Inflammatory macrophage treated with lipopolysaccharide for 4 hours (primary cell): ENCODE measurements at regions not wholly inside any gene's neighbourhood (a gene's known extent, or its start where the extent isn't known, plus 50 kb on each side); places are given as distances from the start of the nearest gene placed in this dataset.

Source experiments
- DNase-seq: peaks from one replicate; pipeline ENCODE4 v3.0.0-alpha.2; 2020

DNA sequence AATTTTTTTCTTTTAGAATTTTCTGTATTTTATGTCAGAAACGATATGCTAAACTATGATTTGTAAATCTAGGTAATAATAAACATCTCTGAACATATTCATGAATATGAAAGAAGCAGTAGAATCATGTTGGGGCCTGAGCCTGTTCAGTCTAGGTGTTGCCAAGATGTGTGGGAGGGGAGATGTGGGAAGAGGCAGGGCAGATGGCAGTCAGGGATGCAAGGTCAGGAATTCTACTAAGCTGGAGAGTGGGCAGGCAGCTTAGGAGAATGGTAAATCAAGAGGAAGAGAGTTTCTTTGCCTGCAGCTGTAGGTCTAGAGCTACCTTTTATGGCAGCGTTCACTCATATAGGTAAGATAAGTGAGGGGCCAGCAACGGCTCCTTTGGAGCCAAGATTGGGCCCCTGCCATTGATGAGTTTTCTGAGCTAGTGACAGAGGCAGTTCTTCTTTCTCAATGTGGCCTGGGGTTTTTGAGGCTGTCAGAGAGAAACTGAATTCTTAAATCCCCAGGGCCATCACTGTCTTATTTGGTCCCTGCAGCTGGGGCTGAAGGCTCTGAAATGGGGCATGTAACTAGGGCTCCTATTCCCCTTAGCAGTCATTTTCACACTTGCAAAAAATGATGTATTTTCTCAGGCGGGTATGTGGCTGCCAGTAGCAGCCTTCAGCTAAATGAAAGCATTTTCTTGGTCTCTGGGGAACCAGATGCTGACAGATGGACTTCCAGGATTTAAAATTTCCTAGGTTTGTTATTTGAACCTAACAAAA lies 232.8 kb downstream of the PIK3C3 start:
- DNase-seq = no peak

DNA sequence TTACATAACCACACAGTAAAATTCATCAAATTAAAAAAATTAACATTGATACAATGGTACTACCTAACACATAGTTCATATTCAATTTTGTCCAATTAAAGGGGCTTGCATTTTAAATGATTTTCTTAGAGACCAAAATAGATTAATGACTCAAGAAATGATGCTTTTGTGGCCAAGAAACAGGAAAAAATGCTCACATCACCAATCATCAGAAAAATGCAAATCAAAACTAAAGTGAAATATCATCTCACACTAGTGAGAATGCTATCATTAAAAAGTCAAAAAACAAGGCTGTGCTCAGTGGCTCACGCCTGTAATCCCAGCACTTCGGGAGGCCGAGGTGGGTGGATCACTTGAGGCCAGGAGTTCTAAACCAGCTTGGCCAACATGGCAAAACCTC lies 235.6 kb downstream of the PIK3C3 start:
- no peak for DNase-seq

DNA sequence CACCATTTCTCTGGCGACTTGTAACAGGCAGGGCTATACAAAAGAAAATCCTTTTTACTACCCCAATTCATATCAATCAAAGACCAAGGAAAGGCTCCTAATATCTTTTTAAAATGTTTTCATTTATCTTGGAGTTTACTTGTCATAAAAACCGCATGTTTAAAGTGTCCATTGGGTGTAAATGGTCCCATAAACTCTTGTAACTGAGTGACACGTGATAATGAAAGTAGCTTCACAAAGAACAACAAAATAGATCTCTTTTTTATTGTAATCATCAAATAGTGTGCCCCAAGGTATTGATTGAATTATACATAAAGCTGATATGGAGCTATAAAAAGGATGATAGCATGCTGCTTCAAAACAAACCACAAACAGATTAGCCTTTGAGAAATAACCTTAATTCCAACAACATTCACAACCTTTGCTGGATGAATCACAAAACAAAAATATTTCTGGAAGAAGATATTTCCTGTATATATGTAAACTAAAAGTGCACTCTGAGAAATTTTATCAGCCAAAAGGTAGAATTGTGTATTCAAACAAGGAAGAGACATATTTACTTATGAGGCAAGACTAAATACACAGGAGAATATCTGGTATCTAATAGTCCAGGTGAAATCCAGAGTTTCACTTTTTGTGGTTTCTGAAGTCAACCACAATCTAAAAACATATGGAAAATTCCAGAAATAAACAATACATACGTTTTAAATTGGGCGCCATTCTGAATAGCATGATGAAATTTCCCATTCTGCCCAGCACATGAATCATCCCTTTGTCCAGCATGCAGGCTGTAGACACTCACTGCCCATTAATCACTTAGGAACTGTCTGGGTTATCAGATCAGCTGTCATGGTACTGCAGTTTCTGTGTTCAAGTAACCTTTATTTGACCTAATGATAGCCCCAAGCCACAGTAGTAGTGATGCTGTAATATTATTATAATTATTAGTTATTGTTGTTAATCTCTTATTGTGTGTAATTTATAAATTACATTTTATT lies 237.5 kb downstream of the PIK3C3 start:
- DNase-seq = no peak

DNA sequence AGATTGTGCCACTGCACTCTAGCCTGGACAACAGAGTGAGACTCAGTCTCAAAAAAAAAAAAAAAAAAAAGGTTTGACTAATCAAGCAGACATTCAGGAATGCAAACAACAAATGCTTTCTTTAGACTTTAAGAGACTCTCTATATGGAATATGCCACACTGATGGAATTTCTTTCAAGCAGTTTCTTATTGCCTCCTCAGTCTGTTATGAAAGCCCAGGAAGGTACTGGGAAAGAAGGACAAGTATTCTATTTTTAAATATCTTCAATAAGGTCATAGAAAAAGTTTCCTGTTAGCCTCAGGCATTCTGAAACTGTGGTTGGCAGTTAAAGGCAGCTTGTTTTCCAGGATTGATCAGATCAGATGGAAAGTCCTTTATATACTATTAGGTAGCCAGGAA lies 241.6 kb downstream of the PIK3C3 start:
- DNase-seq = no peak

DNA sequence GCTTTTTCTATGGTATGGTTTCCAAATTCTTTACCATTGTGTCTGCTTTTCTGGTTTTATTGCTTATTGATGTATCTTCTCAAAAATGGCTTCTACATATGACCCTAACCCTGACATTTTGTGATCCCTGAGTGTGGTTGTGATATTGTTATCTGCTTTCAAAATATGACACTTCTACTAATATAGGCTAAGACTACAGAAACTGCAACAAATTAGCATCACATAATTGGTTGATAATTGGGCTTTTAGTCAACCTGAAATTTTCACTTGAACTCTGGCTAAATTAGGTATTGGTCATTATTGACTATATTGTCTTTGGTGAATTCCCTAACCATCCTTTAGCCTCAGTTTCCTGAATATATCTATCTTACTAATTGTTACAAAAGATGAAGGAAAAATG lies 246.1 kb downstream of the PIK3C3 start:
- DNase-seq = no peak

DNA sequence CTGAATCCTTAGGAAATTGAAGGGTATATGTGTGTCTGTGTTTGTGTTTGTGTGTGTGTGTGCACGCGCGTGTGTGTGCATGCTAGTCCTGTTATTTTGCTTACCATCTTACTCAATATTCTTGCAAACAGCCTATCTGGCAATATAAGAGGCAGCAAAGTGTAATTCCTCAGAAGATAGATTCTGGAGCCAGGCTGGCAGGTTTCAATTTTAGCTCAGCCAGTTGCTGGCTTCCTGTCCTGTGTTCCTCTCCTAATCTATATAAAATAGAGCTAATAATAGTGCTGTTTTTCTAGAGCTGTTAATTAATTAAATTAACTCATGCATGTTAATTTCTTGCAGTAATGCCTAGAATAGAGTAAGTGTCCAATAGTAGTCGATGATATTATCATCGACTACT lies 256.2 kb downstream of the PIK3C3 start:
- DNase-seq = no peak

DNA sequence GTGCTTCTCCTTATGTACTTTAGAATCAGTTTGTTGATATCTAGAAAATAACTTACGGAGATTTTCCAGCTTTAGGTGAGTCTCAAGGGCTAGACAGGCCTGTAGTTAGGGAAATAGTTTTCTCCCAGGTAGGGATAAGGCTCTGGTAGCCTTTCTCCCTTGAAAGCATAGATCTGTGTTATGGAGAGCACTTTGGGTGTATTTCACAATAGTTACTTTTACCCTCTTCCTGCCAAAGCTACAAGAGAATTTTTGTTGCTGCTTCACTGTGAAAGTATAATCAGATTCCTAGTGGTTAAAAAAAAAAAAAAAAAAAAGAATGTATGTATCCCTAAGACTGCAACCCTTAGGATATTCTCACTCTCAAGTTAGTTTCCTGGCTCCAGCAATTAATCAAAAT lies 267.5 kb downstream of the PIK3C3 start:
- no peak for DNase-seq

DNA sequence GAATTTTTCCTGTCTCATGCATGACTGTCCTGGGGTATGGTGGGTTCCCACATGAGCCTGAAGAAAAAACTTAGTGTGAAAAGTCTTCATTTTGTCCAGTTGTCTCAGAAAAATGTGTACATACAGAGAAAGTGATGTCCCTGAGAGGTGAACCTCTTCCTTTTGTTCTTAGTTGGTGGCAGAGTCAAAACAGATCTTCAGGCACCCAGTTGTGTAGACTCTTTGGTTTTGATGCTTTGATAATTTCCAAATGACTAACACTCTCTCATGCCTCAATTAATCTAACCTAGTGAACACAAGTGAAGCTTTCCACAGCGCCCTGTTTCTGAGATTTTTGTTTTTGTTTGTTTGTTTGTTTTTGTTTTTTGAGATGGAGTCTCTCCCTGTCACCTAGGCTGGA lies 273.5 kb downstream of the PIK3C3 start:
- DNase-seq = no peak

DNA sequence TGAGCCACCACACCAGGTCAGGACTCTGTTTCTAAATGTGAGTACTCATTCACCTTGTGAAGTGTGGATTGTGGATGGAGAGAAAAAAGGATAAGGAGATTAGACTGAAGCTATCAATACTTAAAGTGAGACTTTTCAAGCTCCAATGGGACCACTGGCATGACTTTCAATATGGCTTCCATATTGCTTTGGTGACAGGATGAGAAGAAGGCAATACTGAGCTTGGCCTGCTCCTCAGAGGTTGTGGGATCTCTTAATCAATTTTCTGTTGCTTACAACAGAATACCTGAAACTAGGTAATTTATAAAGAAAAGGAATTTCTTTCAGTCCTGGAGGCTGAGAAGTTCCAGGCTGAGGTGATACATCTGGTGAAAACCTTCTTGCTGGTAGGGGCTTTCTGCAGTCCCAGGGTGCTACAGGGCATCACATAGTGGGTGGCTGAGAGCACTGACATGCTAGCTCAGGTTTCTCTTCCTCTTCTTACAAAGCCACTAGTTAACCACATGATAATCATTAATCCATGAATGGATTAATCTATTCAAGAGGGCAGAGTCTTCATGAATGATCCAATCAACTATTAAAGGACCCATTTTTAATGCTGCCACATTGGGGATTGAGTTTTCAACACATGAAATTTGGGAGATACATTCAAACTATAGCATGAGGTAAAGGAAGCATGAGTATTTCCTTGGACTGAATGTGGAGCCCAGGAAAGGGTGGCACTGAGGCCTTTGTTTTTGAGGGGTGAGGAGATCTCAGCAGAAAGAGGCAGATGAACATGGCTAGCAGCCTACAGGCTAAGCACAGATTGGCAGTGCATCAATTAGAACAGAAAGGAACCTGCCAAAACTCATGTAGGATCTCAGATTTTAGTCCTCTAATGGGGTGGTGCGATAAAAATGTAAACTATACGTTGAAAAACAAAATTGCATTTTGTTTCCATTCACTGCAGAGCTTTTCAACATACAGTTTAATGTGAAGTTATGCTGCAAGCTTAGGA lies 274.5 kb downstream of the PIK3C3 start:
- no peak for DNase-seq

DNA sequence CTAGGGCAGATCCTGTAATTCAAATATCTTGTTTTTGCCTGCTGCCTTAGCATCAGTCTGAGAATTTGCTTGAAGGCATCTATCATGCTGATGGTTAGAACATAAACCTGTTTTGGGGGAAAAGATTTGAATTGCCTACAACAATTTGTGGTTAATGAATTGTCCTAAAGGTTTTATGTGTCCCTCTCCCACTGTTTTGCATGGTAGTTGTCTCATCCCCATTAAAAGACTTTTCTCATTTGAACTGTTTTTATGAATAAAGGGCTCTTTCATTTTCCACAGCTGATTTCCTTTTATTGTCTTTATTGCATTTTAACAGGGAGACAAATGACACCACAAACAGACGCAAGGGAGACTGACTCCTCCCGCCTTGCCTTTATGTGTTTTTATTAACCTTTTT lies 275.6 kb downstream of the PIK3C3 start:
- no peak for DNase-seq

DNA sequence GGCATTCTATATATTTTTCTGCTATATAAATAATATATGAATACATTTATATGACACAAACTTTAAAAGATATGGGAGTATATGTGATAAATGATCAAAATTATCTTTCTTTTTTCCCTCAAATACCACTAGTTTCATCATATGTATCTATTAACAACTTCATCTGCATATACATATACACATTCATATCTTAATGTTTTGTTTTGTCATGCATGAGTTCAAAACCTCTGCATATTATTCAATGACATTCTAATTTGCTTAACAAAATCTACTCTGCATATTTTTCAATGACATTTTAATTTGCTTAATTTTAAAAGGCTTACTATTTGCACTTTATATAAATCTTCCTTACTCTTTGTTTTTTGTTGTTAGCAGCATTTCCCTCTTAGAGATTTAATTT lies 276.2 kb downstream of the PIK3C3 start:
- DNase-seq = no peak

DNA sequence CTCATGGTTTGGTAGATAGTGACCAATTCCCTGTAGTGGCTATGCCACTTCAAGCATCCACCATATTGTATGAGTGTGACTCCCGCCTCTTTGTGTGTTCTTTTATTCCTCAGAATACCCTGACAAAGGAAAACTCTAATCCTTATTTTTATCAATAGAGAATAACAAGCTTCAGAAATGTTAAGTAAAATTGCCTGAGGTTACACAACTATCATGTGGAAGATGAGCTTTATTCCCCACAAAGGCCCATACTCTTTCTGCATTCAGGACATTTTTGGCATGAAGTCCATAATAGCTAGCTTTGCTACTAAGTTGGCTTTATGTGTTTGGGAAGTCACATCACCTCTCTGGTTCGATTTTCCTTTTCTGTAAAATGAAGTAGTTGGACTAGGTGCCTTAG lies 276.8 kb downstream of the PIK3C3 start:
- DNase-seq = no peak

DNA sequence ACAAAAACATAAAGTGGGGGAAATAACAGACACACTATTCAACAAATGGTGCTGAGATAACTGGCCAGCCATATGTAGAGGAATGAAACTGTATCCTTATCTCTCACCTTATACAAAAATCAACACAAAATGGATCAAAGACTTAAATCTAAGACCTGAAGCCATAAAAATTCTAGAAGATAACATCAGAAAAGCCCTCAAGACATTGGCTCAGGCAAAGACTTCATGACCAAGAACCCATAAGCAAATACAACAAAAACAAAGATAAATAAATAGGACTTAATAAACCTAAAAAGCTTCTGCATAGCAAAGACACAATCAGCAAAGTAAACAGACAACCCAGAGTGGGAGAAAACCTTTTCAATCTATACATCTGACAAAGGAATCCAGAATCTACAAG lies 278.9 kb downstream of the PIK3C3 start:
- DNase-seq = no peak

DNA sequence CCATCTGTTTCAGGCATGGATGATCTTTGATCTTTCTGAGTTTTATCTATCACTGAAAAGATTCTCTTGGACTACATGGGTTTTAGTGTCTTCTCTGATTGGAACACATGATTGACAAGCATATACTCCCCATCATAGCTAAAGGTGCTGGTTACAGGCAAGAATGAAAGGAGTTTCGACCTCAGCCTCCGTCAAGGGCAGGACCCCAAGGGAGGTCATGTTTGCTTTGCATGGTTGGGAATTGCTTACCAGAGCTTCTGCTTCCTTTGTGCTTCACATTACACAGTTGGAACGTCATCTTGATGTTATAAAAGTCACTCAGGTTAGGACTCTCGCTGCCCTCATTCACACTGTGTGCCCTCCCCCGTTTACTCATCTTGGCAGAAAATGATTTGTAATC lies 287.7 kb downstream of the PIK3C3 start:
- DNase-seq = no peak

DNA sequence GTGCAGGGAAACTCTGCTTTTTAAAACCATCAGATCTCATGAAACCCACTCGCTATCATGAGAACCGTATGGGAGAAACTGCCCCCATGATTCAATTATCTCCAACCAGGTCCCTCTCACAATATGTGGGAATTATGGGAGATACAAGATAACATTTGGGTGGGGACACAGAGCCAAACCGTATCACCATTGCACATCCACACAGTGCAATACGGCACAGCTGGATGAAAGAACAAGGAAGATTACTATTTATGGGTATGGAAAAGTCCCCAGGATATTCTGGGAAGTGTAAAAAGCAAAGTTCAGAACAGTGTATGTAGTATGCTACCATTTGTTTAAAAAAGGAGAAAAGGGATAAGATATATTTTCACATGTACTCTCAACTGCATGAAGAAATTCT lies 290.1 kb downstream of the PIK3C3 start:
- no peak for DNase-seq

DNA sequence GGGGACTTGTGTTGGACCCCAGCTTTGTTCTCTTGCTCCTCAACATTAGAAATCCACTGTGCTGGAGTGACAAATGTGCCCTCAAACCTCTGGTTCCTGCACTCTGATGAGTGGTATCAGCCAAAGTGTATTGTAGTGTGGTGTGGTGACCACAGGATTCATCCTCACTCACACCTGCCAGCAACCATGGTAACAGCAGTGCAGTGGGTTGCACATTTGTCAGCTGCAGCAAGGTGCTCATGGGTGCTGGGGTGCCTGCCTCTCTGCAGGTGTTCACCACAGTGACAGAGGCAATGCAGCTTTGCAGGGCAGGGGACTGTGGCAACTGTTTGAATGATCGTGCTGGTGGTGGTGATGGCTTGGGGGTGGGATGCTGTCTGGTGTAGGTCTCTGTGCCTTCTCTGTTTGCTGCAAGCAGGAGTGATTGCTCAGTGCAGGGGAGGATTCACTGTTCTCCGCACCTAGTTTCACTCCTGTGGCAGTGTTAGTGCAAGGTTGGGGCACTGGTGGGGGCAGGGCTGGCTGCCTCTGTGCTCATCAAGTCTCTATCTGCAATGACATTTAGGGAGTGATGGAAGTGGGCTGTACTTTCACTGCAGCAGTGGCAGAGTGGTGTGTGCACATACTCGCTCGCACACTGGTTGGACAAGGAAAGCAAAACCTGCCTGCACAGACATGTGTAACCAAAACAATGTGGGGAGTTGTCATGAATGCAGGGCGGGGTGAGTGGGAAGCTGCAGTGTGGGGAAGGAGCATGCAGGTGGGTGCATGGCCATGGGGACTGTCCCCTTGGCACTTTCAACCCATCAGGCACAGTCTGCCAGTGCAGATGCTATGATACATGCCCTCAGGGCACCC lies 301.1 kb downstream of the PIK3C3 start:
- DNase-seq = no peak

DNA sequence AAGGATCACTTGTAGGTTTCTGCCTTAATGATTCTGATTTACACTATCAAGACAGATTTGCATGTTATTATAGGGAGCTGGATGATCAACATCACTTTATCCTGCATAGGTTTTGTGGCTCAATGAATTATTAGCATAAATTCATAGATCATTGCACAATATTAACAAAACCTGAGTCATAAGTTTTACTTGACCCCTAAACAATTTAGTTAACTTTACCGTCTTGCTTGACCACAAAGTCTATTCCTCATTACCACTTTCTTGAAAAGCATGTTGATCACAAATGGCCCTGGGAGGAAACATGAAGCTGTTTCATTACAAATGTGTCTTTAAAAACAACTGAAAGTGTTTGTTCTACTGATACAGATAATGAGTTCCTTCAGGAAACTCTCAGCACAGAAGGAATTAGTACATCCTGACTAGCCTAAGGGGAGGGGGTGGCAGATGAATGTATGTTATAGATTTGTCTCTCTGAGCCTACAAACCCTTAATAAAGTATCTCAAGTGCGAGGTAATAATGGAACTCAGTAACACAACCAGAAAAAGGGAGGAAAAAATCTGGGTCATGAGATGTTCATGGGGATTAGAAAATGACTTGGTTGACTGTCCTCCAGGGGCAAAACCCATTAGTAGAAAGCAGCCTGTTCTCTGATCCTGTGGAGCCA lies 303.4 kb downstream of the PIK3C3 start:
- DNase-seq = no peak

DNA sequence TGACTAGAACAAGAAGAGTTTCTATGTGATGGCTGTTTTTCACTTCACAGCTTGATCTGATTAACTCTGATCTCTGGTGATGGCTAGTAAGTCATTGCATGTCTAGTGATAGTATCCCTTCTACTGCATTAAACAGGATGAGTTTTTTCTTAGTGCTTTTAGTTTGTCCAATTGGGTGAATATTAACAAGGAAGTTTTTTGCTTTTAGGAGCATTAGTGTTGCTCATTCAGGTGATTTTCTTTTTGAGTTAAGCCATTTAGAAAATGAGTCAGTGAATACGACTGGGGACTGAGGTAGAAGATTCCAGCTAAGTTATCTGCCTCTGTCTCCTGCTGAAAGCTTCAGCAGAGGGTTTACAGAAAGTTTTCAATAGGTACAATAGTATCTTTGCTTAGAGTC lies 306.7 kb downstream of the PIK3C3 start:
- DNase-seq = no peak

DNA sequence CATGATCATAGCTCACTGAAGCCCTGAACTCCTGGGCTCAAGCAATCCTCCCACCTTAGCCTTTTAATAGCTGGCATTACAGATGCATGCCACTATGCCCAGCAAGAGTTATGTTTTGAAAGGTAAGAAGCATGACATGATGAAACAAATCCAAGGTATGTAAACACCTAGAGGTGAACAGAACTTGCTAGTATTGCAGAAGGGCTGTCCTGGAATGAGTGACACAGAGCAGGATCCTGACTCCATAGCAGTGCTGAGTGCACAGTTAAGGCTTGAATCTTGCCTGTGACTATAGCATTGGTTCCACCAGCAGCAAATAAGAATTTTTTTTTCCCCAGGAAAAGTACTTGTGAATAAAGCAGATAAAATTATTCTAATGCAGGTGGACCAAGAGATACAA lies 309.5 kb downstream of the PIK3C3 start:
- no peak for DNase-seq

DNA sequence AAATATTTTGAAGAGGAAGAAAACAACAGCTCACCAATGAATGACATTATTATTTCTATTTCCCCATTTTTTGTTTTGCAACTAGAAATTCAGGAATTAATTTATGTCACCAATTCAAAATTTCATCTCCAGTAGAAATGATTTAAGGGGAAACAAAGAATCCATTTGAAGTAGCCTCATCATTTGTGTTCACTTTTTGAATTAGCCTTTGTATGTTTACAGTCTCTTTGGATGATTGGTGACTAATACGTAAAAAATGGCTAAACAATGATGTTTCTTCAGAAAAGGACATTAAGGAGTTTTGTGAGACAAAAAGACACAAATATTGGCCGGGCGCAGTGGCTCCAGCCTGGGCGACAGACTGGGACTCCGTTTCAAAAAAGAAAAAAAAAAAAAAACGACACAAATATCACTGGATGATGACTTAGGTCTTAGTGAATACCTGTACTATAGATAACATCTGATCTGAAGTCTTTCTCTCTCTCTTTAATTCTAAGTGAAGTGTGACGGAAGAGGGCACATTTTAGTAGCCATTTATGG lies 313.2 kb downstream of the PIK3C3 start:
- no peak for DNase-seq

DNA sequence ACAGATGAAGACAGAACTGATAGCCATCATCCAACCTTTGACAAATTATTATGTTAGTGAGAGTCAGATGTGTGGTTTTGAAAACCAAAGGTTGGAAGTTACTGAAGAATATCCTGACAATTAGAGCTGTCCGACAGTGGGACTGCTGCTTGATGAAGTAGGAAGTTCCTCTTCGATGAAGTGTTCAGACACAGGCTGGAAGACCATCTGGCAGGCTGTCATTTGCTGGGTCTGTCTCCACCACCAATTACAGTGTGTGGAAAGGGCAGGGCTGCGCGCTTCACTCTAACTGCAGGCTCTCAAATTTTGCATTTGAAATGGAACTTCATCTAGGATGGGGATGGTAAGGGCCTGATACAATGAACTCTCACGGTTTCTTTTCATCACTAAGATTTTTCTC lies 313.8 kb downstream of the PIK3C3 start:
- no peak for DNase-seq
